GM12878 (cell line): ENCODE measurements at regions not wholly inside any gene's neighbourhood (a gene's known extent, or its start where the extent isn't known, plus 50 kb on each side); places are given as distances from the start of the nearest gene placed in this dataset.

Experiments
- ATAC-seq: fragments of 200-7000 bp; cut with Tn5 transposase; 3 replicates; pipeline ENCODE4 v1.9.1; 2020; ENCODE audit warnings: mild to moderate bottlenecking, moderate library complexity
- BruUV-seq: library from RNA; stranded (reverse); fragments of 400-500 nt; replicated peaks from 2 replicates; lab custom pipeline; 2021; lab: Mats Ljungman, UMichigan
- CTCF ChIA-PET: fragments of 300-600 bp; sonication (Branson Sonifier 250); formaldehyde crosslinking; extraction: SDS; loops from one replicate; lab custom pipeline; 2021; ENCODE audit warnings: inconsistent platforms; lab: Yijun Ruan, JAX
- POLR2A ChIA-PET: fragments of 350-600 bp; formaldehyde crosslinking; extraction: SDS; loops from one replicate; lab custom pipeline; 2021; ENCODE audit warnings: inconsistent platforms; lab: Charles Lee
- RAD21 ChIA-PET: fragments of 300-600 bp; sonication (Branson Sonifier 250); formaldehyde crosslinking; loops from one replicate; lab custom pipeline; 2023; ENCODE audit warnings: antibody characterized with exemption; ENCODE audit not compliant: unreplicated experiment; lab: Charles Lee
- SMC1A ChIA-PET: fragments of 300-600 bp; sonication (Branson Sonifier 250); formaldehyde crosslinking; loops from one replicate; lab custom pipeline; 2023; ENCODE audit not compliant: unreplicated experiment, uncharacterized antibody; lab: Charles Lee
- DNase-seq: peaks from one replicate; pipeline ENCODE4 v3.0.0-alpha.2; 2011; ENCODE audit warnings: low read depth, low spot score
- FAIRE-seq: peaks from 3 replicates; lab custom pipeline; 2011; peaks lifted over from hg19 to GRCh38; lab: Jason Lieb, UNC
- H2AFZ ChIP-seq: 2 replicates; pipeline ENCODE4 v1.6.0; 2011; ENCODE audit warnings: low read depth, low read length, control low read depth; ENCODE audit not compliant: control insufficient read depth
- H3K27ac ChIP-seq: 2 replicates; pipeline ENCODE4 v1.5.1; 2011; ENCODE audit warnings: control low read depth; ENCODE audit not compliant: control insufficient read depth, insufficient read depth
- H3K27me3 ChIP-seq, 2 experiments: replicated peaks in 1 of 2; 2 replicates each; pipeline versions ENCODE4 v1.6.0 to v1.6.1; 2011; ENCODE audit warnings: low read length in 1 of 2; ENCODE audit not compliant: control insufficient read depth in 2 of 2, insufficient read depth in 2 of 2
- H3K36me3 ChIP-seq, 2 experiments: 2 replicates each; pipeline ENCODE4 v1.5.1; 2011; ENCODE audit warnings: low read length in 1 of 2; ENCODE audit not compliant: control insufficient read depth in 2 of 2, insufficient read depth in 2 of 2
- H3K4me1 ChIP-seq: 2 replicates; pipeline ENCODE4 v1.6.1; 2011; ENCODE audit warnings: mild to moderate bottlenecking, low read length, moderate library complexity, mixed read lengths; ENCODE audit not compliant: control insufficient read depth, insufficient read depth
- H3K4me2 ChIP-seq: 2 replicates; pipeline ENCODE4 v1.6.0; 2011; ENCODE audit warnings: control low read depth; ENCODE audit not compliant: control insufficient read depth, insufficient read depth
- H3K4me3 ChIP-seq: fragments of 200-600 bp; sonication (generic); 2 replicates; pipeline ENCODE4 v1.5.1; 2016
- H3K79me2 ChIP-seq: 2 replicates; pipeline ENCODE4 v1.6.0; 2011; ENCODE audit warnings: low read length; ENCODE audit not compliant: control insufficient read depth, insufficient read depth
- H3K9ac ChIP-seq: 2 replicates; pipeline ENCODE4 v1.8.0; 2011; ENCODE audit warnings: low read length, control low read depth, mixed read lengths; ENCODE audit not compliant: control insufficient read depth, insufficient read depth
- H3K9me3 ChIP-seq: replicated peaks from 3 replicates; pipeline ENCODE4 v1.5.1; 2011; ENCODE audit warnings: mild to moderate bottlenecking, low read length; ENCODE audit not compliant: control insufficient read depth, insufficient read depth
- H4K20me1 ChIP-seq: 2 replicates; pipeline ENCODE4 v1.6.0; 2011; ENCODE audit not compliant: control insufficient read depth, insufficient read depth
- CREM ChIP-seq: IDR thresholded peaks from 2 replicates; pipeline ENCODE4 v1.6.1; 2014; ENCODE audit warnings: antibody characterized with exemption, low read depth
- HDAC6 ChIP-seq: fragments of 200-600 bp; sonication (generic); IDR thresholded peaks from one replicate; pipeline ENCODE4 v1.8.0; 2017; ENCODE audit warnings: antibody characterized with exemption; ENCODE audit not compliant: unreplicated experiment
- NFYB ChIP-seq: IDR thresholded peaks from 2 replicates; pipeline ENCODE4 v1.6.1; 2011; ENCODE audit warnings: low read depth, mild to moderate bottlenecking, low read length, improper control_type of control experiment, moderate library complexity; ENCODE audit not compliant: insufficient read depth
- POLR2A ChIP-seq: IDR thresholded peaks from 2 replicates; pipeline ENCODE4 v1.6.1; 2011; ENCODE audit warnings: low read depth, mild to moderate bottlenecking, low read length
- RUNX3 ChIP-seq: IDR thresholded peaks from 2 replicates; pipeline ENCODE4 v1.6.1; 2012; ENCODE audit warnings: low read length, inconsistent platforms
- SMARCA5 ChIP-seq: fragments of 450-650 bp; IDR thresholded peaks from 2 replicates; pipeline ENCODE4 v1.6.1; 2017; ENCODE audit warnings: mild to moderate bottlenecking
- SRF ChIP-seq, 2 experiments: IDR thresholded peaks; 2 replicates each; pipeline ENCODE4 v1.6.1; 2011; ENCODE audit warnings: low read depth in 2 of 2, low read length in 2 of 2, mild to moderate bottlenecking in 1 of 2, moderate library complexity in 1 of 2
- WGBS: methylation state at CpG from one replicate; pipeline ENCODE4 v1.1.6; 2016; ENCODE audit warnings: low lambda C conversion rate; ENCODE audit not compliant: insufficient replicate concordance, insufficient coverage; ENCODE audit errors: missing lambda C conversion rate; 5-methylcytosine and 5-hydroxymethylcytosine counted together
- in situ Hi-C: fragments of 300-500 bp; cut with MboI; formaldehyde crosslinking; loops from 9 replicates; pipeline ENCODE4 v1.14.3; 2018; ENCODE audit warnings: mixed read lengths
- intact Hi-C: fragments of 100-400 bp; cut with micrococcal nuclease; formaldehyde crosslinking; loops from one replicate; pipeline ENCODE4 v1.14.2; 2022; ENCODE audit not compliant: unreplicated experiment
- TF ChIP-seq, protein P1 (sequence below): fragments of 450-650 bp; IDR thresholded peaks from 2 replicates; pipeline ENCODE4 v1.6.1; 2017; ENCODE audit warnings: mild to moderate bottlenecking, moderate library complexity
- TF ChIP-seq, protein P2 (sequence below): fragments of 450-650 bp; IDR thresholded peaks from 2 replicates; pipeline ENCODE4 v1.6.1; 2018; ENCODE audit warnings: borderline replicate concordance, mild to moderate bottlenecking; ENCODE audit not compliant: partially characterized antibody

DNA sequence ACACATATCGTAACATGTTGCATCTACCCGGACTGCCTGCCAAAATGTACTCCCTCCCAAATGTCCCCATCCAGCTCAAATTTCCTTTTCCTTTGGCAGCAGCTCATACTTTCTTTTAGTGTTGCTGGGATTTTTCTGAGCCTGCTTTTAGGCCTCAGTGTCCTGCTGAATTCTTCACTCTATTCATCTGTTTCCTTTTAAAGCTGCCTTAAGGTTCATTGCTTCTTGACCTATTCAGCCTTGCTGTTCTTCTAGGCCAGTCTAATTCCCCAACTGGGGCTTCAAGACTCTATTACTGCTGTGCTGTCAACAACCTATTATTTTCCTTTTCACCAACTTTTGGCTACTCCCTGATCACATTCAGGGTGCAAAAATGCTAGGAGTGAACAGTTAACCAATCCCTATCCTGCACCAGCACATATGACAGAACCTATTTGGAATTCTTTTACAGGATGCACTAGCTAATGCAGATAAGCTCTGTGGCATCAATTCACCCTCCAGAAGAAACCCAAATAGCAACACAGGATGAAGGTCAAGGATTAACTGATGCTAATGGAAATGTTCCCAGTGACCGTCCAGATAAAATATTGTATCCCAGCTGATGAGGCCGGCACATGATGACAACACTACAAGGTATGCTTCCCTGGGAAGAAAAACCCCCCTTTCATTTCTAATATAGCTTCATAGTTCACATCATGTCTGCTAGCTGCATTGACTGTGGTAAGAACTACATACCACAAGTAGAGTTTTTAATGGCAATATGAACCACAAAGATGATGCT is 114.7 kb upstream of the TTC29 start:
- no peaks in the 10 kb centered on the region for H3K4me1 ChIP-seq
- H3K4me3 ChIP-seq, result no peak overlapping the region
- 90% methylated on average over 4 of the region's 4 CpGs for WGBS
- H2AFZ ChIP-seq, result no peak overlapping the region
- H3K79me2 ChIP-seq, result no peaks in the 10 kb centered on the region
- no peak for FAIRE-seq
- POLR2A ChIA-PET, result no interaction called here
- no peak overlapping the region for H3K9ac ChIP-seq
- SMC1A ChIA-PET, result interaction anchor here (0.9 to 1.1 kb wide), 2 partner anchors 18 to 19 kb away, joined by 3 to 4 read pairs; no protein-coding TSS in a partner anchor
- DNase-seq, result no peak
- in situ Hi-C loops (no loop called here), intact Hi-C loops (no loop called here)
- TF ChIP-seq NFYB (no peak), RUNX3 (peak; percentile 39)
- H3K27ac ChIP-seq, result no peak overlapping the region
- RAD21 ChIA-PET, result interaction anchor here (1.0 kb wide), 1 partner anchor 92 kb away, joined by 3 read pairs; no protein-coding TSS in a partner anchor
- no peak overlapping the region for H3K4me2 ChIP-seq
- no TSS peak for BruUV-seq
- no peaks in the 10 kb centered on the region for H3K27me3 ChIP-seq
- no peaks in the 10 kb centered on the region for H3K9me3 ChIP-seq
- H4K20me1 ChIP-seq, result no peaks in the 10 kb centered on the region
- no peaks in the 10 kb centered on the region for H3K36me3 ChIP-seq
- CTCF ChIA-PET, result interaction anchor here (1.6 kb wide), 1 partner anchor 36 kb away, joined by 6 read pairs; no protein-coding TSS in a partner anchor
- no peak for ATAC-seq

DNA sequence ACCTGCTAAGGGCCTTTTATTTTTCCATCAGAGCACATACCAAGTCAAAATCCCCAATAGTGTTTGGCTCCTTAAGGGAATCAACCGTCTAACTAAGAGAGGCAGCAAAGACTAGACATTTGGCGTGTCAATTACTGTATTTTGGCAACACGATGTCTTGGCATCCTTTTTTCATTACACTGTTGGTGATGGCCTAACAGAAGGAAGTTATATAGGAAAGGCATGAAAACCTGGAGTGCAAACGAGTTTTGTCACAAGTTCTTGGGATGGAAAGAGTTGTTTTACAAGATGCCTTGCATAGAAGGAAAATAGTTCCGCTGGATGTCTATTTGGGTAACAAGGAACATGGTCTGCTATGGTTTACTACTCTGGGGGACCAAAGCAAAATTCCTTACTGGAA is 119.2 kb upstream of the TTC29 start:
- H3K4me3 ChIP-seq, result no peak overlapping the region
- WGBS, result 55% methylated on average over 5 of the region's 5 CpGs
- no peaks in the 10 kb centered on the region for H3K36me3 ChIP-seq
- H3K79me2 ChIP-seq, result no peaks in the 10 kb centered on the region
- H3K4me2 ChIP-seq, result no peak overlapping the region
- H4K20me1 ChIP-seq, result no peaks in the 10 kb centered on the region
- ATAC-seq, result no peak
- in situ Hi-C loops (no loop called here), intact Hi-C loops (no loop called here)
- no peak overlapping the region for H3K27ac ChIP-seq
- BruUV-seq, result no TSS peak
- ChIA-PET SMC1A (no interaction called here), POLR2A (no interaction called here), CTCF (interaction anchor here (0.9 to 1.8 kb wide), 2 partner anchors 32 to 42 kb away, joined by 3 to 8 read pairs; no protein-coding TSS in a partner anchor), RAD21 (no interaction called here)
- H3K27me3 ChIP-seq, result no peaks in the 10 kb centered on the region
- H3K9me3 ChIP-seq, result no peaks in the 10 kb centered on the region
- H3K4me1 ChIP-seq, result no peaks in the 10 kb centered on the region
- FAIRE-seq, result no peak
- no peak overlapping the region for H2AFZ ChIP-seq
- no peak overlapping the region for H3K9ac ChIP-seq
- DNase-seq, result no peak
- TF ChIP-seq POLR2A (no peak), CREM (no peak), SMARCA5 (no peak), SRF (IDR thresholded peaks at IDR 0.05; ENCODE audit: low read depth in 2 of 2, low read length in 2 of 2) (no peak), HDAC6 (no peak)
- TF ChIP-seq, protein P1, sequence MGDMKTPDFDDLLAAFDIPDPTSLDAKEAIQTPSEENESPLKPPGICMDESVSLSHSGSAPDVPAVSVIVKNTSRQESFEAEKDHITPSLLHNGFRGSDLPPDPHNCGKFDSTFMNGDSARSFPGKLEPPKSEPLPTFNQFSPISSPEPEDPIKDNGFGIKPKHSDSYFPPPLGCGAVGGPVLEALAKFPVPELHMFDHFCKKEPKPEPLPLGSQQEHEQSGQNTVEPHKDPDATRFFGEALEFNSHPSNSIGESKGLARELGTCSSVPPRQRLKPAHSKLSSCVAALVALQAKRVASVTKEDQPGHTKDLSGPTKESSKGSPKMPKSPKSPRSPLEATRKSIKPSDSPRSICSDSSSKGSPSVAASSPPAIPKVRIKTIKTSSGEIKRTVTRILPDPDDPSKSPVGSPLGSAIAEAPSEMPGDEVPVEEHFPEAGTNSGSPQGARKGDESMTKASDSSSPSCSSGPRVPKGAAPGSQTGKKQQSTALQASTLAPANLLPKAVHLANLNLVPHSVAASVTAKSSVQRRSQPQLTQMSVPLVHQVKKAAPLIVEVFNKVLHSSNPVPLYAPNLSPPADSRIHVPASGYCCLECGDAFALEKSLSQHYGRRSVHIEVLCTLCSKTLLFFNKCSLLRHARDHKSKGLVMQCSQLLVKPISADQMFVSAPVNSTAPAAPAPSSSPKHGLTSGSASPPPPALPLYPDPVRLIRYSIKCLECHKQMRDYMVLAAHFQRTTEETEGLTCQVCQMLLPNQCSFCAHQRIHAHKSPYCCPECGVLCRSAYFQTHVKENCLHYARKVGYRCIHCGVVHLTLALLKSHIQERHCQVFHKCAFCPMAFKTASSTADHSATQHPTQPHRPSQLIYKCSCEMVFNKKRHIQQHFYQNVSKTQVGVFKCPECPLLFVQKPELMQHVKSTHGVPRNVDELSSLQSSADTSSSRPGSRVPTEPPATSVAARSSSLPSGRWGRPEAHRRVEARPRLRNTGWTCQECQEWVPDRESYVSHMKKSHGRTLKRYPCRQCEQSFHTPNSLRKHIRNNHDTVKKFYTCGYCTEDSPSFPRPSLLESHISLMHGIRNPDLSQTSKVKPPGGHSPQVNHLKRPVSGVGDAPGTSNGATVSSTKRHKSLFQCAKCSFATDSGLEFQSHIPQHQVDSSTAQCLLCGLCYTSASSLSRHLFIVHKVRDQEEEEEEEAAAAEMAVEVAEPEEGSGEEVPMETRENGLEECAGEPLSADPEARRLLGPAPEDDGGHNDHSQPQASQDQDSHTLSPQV, result no peak
- TF ChIP-seq, protein P2, sequence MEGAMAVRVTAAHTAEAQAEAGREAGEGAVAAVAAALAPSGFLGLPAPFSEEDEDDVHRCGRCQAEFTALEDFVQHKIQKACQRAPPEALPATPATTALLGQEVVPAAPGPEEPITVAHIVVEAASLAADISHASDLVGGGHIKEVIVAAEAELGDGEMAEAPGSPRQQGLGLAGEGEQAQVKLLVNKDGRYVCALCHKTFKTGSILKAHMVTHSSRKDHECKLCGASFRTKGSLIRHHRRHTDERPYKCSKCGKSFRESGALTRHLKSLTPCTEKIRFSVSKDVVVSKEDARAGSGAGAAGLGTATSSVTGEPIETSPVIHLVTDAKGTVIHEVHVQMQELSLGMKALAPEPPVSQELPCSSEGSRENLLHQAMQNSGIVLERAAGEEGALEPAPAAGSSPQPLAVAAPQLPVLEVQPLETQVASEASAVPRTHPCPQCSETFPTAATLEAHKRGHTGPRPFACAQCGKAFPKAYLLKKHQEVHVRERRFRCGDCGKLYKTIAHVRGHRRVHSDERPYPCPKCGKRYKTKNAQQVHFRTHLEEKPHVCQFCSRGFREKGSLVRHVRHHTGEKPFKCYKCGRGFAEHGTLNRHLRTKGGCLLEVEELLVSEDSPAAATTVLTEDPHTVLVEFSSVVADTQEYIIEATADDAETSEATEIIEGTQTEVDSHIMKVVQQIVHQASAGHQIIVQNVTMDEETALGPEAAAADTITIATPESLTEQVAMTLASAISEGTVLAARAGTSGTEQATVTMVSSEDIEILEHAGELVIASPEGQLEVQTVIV, result no peak
